ENCODE measurements at regions not wholly inside any gene's neighbourhood (a gene's known extent, or its start where the extent isn't known, plus 50 kb on each side); places are given as distances from the start of the nearest gene placed in this dataset.

DNA sequence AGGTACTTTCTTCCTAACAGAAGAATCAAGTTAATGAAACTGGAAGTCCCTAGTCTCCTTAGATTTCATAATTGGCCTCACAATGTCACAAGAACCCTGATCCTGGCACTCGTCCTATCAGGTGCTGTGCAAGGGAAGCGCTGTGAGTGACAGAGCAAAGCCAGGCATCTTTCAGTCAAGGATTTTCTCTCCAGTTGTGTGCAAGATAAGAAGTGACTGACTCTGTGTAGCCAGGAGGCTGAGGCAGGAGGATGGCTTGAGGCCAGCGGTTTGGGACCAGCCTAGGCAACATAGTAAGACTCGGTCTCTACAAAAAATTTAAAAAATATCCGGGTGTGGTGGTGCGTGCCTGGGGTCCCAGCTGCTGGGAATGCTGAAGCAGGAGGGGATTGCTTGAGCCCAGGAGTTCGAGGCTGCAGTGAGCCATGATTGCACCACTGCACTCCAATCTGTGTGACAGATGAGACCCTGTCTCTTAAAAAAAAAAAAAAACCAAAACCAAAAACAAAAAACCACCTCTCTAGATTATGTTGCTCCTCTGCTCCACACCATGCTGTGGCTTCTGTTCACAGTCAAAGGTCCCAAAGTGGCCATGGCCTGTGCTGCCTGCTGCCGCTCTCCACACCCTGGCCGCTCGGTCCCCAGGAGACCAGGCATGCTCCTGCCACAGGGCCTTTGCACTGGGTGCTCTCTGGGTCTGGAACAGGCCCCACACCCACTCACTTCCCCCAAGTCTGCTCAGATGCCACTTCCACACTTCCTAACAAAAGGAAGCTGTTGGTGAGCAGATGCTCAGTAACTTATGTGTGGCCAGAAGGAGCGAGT, 54.2 kb upstream of the CLDN5 start:
- TF ChIP-seq, protein P1, sequence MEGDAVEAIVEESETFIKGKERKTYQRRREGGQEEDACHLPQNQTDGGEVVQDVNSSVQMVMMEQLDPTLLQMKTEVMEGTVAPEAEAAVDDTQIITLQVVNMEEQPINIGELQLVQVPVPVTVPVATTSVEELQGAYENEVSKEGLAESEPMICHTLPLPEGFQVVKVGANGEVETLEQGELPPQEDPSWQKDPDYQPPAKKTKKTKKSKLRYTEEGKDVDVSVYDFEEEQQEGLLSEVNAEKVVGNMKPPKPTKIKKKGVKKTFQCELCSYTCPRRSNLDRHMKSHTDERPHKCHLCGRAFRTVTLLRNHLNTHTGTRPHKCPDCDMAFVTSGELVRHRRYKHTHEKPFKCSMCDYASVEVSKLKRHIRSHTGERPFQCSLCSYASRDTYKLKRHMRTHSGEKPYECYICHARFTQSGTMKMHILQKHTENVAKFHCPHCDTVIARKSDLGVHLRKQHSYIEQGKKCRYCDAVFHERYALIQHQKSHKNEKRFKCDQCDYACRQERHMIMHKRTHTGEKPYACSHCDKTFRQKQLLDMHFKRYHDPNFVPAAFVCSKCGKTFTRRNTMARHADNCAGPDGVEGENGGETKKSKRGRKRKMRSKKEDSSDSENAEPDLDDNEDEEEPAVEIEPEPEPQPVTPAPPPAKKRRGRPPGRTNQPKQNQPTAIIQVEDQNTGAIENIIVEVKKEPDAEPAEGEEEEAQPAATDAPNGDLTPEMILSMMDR (IDR thresholded peaks at IDR 0.05) = no peak
- no peak for TF ChIP-seq POLR2A (IDR thresholded peaks at IDR 0.05)
